H1 (cell line): ENCODE measurements at regions not wholly inside any gene's neighbourhood (a gene's known extent, or its start where the extent isn't known, plus 50 kb on each side); places are given as distances from the start of the nearest gene placed in this dataset.

Experiments
- CTCF ChIA-PET: fragments of 300-600 bp; sonication (Branson Sonifier 250); formaldehyde crosslinking; loops from one replicate; lab custom pipeline; 2021; ENCODE audit not compliant: partially characterized antibody; lab: Charles Lee
- POLR2A ChIA-PET: fragments of 300-600 bp; sonication (Branson Sonifier 250); formaldehyde crosslinking; loops from one replicate; lab custom pipeline; 2021; ENCODE audit warnings: inconsistent platforms; ENCODE audit not compliant: partially characterized antibody; lab: Charles Lee
- DNase-seq, 2 experiments: peaks; one replicate each; pipeline versions ENCODE4 v3.0.0 to v3.0.0-alpha.2; 2010 to 2022; ENCODE audit warnings: low spot score in 2 of 2, low read depth in 1 of 2, mixed read lengths in 1 of 2
- FAIRE-seq: peaks from 2 replicates; lab custom pipeline; 2011; peaks lifted over from hg19 to GRCh38; lab: Jason Lieb, UNC
- H2AFZ ChIP-seq: 2 replicates; pipeline ENCODE4 v1.8.1; 2012; ENCODE audit warnings: low read length, inconsistent platforms
- H2AK5ac ChIP-seq: 2 replicates; pipeline ENCODE4 v1.6.1; 2013; ENCODE audit warnings: low read depth, low read length
- H2BK120ac ChIP-seq: replicated peaks from 2 replicates; pipeline ENCODE3; 2013; ENCODE audit warnings: low read depth, low read length, inconsistent platforms
- H2BK12ac ChIP-seq: 2 replicates; pipeline ENCODE4 v1.6.1; 2013; ENCODE audit warnings: low read depth, low read length
- H2BK15ac ChIP-seq: 2 replicates; pipeline ENCODE4 v1.6.1; 2013; ENCODE audit warnings: low read length
- H2BK20ac ChIP-seq: 2 replicates; pipeline ENCODE4 v1.6.1; 2013; ENCODE audit warnings: low read length
- H2BK5ac ChIP-seq: 2 replicates; pipeline ENCODE4 v1.6.1; 2013; ENCODE audit warnings: low read depth, low read length
- H3K14ac ChIP-seq: 2 replicates; pipeline ENCODE4 v1.6.1; 2013; ENCODE audit warnings: inconsistent platforms; ENCODE audit not compliant: insufficient read length
- H3K18ac ChIP-seq: 2 replicates; pipeline ENCODE4 v1.6.1; 2013; ENCODE audit warnings: low read length; ENCODE audit errors: extremely low read depth
- H3K23ac ChIP-seq: 2 replicates; pipeline ENCODE4 v1.6.1; 2013; ENCODE audit warnings: inconsistent platforms; ENCODE audit not compliant: insufficient read length
- H3K23me2 ChIP-seq: 2 replicates; pipeline ENCODE4 v1.6.1; 2013; ENCODE audit warnings: low read depth, low read length
- H3K27ac ChIP-seq: 2 replicates; pipeline ENCODE4 v1.6.1; 2011; ENCODE audit warnings: low read depth, low read length, inconsistent platforms
- H3K27me3 ChIP-seq, 4 experiments: replicated peaks in 1 of 4; 1 replicate in 1 of 4; 2 replicates in 3 of 4; pipeline versions ENCODE4 v1.6.1 to v1.8.1; 2011 to 2013; ENCODE audit warnings: low read length in 3 of 4, mild to moderate bottlenecking in 3 of 4, inconsistent platforms in 2 of 4, mixed read lengths in 2 of 4, moderate library complexity in 1 of 4; ENCODE audit not compliant: control insufficient read depth in 3 of 4, insufficient read depth in 3 of 4; ENCODE audit errors: extremely low read depth in 1 of 4
- H3K36me3 ChIP-seq, 4 experiments: 2 replicates each; pipeline versions ENCODE4 v1.6.1 to v1.8.1; 2011 to 2013; ENCODE audit warnings: mild to moderate bottlenecking in 4 of 4, low read length in 3 of 4, moderate library complexity in 2 of 4, control low read depth in 1 of 4, inconsistent platforms in 1 of 4; ENCODE audit not compliant: insufficient read depth in 4 of 4, control insufficient read depth in 2 of 4
- H3K4ac ChIP-seq: replicated peaks from 2 replicates; pipeline ENCODE3; 2013; ENCODE audit warnings: low read length, low read depth, mixed read lengths, inconsistent platforms; ENCODE audit not compliant: insufficient read length
- H3K4me1 ChIP-seq, 4 experiments: replicated peaks in 1 of 4; 1 replicate in 1 of 4; 2 replicates in 3 of 4; pipeline versions ENCODE4 v1.6.1 to v1.8.1; 2011 to 2013; ENCODE audit warnings: low read length in 3 of 4, inconsistent platforms in 2 of 4, mixed read lengths in 1 of 4; ENCODE audit not compliant: insufficient read depth in 4 of 4, control insufficient read depth in 3 of 4
- H3K4me2 ChIP-seq, 2 experiments: 2 replicates each; pipeline versions ENCODE4 v1.6.1 to v1.8.1; 2011 to 2013; ENCODE audit warnings: low read depth in 2 of 2, low read length in 2 of 2, control low read depth in 1 of 2, inconsistent platforms in 1 of 2, mild to moderate bottlenecking in 1 of 2; ENCODE audit not compliant: insufficient read depth in 1 of 2
- H3K4me3 ChIP-seq, 4 experiments: fragments of 200-600, 300-600 bp in 1 of 4; sonication (generic), shearing (Covaris generic), sonication (Bioruptor Twin) in 1 of 4; 2 replicates each; pipeline versions ENCODE4 v1.5.1 to v1.8.1; 2011 to 2016; ENCODE audit warnings: low read length in 4 of 4, low read depth in 3 of 4, control low read depth in 2 of 4, inconsistent platforms in 2 of 4, mild to moderate bottlenecking in 2 of 4, mixed read lengths in 1 of 4, moderate library complexity in 1 of 4; ENCODE audit not compliant: insufficient read depth in 2 of 4; ENCODE audit errors: extremely low read depth in 1 of 4
- H3K56ac ChIP-seq: replicated peaks from 2 replicates; pipeline ENCODE3; 2013; ENCODE audit warnings: low read depth, mild to moderate bottlenecking, mixed read lengths, low read length, inconsistent platforms; ENCODE audit not compliant: insufficient read length
- H3K79me1 ChIP-seq: 2 replicates; pipeline ENCODE4 v1.6.1; 2013; ENCODE audit warnings: low read depth, low read length, control low read depth
- H3K79me2 ChIP-seq, 2 experiments: 2 replicates each; pipeline versions ENCODE4 v1.6.1 to v1.8.1; 2012 to 2013; ENCODE audit warnings: low read length in 2 of 2, mild to moderate bottlenecking in 2 of 2, inconsistent platforms in 1 of 2; ENCODE audit not compliant: insufficient read depth in 2 of 2, control insufficient read depth in 1 of 2
- H3K9ac ChIP-seq, 4 experiments: replicated peaks in 1 of 4; 1 replicate in 1 of 4; 2 replicates in 3 of 4; pipeline versions ENCODE4 v1.6.1 to v1.8.1; 2011 to 2013; ENCODE audit warnings: low read depth in 3 of 4, low read length in 3 of 4, control low read depth in 2 of 4, mild to moderate bottlenecking in 2 of 4, moderate library complexity in 2 of 4, inconsistent platforms in 1 of 4; ENCODE audit errors: extremely low read depth in 1 of 4
- H3K9me3 ChIP-seq, 2 experiments: 2 replicates each; pipeline versions ENCODE4 v1.6.1 to v1.8.1; 2012 to 2013; ENCODE audit warnings: mild to moderate bottlenecking in 2 of 2, moderate library complexity in 2 of 2, control low read depth in 1 of 2, inconsistent platforms in 1 of 2, low read depth in 1 of 2, low read length in 1 of 2, mixed read lengths in 1 of 2; ENCODE audit not compliant: insufficient read depth in 2 of 2
- H4K20me1 ChIP-seq, 2 experiments: replicated peaks in 1 of 2; 2 replicates each; pipeline versions ENCODE3 to v1.8.1; 2011 to 2013; ENCODE audit warnings: inconsistent platforms in 2 of 2, low read length in 2 of 2, mild to moderate bottlenecking in 1 of 2; ENCODE audit not compliant: insufficient read depth in 2 of 2, control insufficient read depth in 1 of 2
- H4K5ac ChIP-seq: 2 replicates; pipeline ENCODE4 v1.6.1; 2013; ENCODE audit warnings: low read length, low read depth, mixed read lengths, inconsistent platforms; ENCODE audit not compliant: insufficient read length
- H4K8ac ChIP-seq: 2 replicates; pipeline ENCODE4 v1.8.0; 2013; ENCODE audit warnings: mild to moderate bottlenecking, moderate library complexity, low read length, inconsistent platforms; ENCODE audit not compliant: insufficient read depth; ENCODE audit errors: extremely low read depth
- H4K91ac ChIP-seq: replicated peaks from 2 replicates; pipeline ENCODE3; 2013; ENCODE audit warnings: low read length, mixed read lengths, inconsistent platforms; ENCODE audit not compliant: insufficient read length
- ASH2L ChIP-seq: fragments of 200-600, 300-600 bp; sonication (generic); IDR thresholded peaks from one replicate; pipeline ENCODE4 v1.7.1; 2017; ENCODE audit warnings: low read length
- ATF2 ChIP-seq: IDR thresholded peaks from 2 replicates; pipeline ENCODE4 v1.6.1; 2012; ENCODE audit warnings: low read length, inconsistent platforms
- ATF3 ChIP-seq: IDR thresholded peaks from 2 replicates; pipeline ENCODE4 v1.6.1; 2011; ENCODE audit warnings: low read depth, mild to moderate bottlenecking, low read length; ENCODE audit not compliant: insufficient read depth
- EP300 ChIP-seq, 2 experiments: IDR thresholded peaks; 1 replicate in 1 of 2; 2 replicates in 1 of 2; pipeline ENCODE4 v1.6.1; 2011 to 2012; ENCODE audit warnings: low read depth in 2 of 2, low read length in 2 of 2, mild to moderate bottlenecking in 2 of 2, borderline replicate concordance in 1 of 2, inconsistent platforms in 1 of 2, moderate library complexity in 1 of 2
- FOSL1 ChIP-seq: IDR thresholded peaks from 2 replicates; pipeline ENCODE4 v1.6.1; 2011; ENCODE audit warnings: mild to moderate bottlenecking, low read depth, low read length, moderate library complexity; ENCODE audit not compliant: insufficient read depth
- HDAC6 ChIP-seq: IDR thresholded peaks from one replicate; pipeline ENCODE4 v1.7.1; 2012; ENCODE audit warnings: low read depth, mild to moderate bottlenecking, inconsistent platforms, low read length, moderate library complexity
- NANOG ChIP-seq: IDR thresholded peaks from 2 replicates; pipeline ENCODE4 v1.6.1; 2011; ENCODE audit warnings: low read length, low read depth, mild to moderate bottlenecking, inconsistent platforms; ENCODE audit not compliant: insufficient read depth, poor library complexity, severe bottlenecking
- PHF8 ChIP-seq: fragments of 200-600 bp; sonication (generic); conservative IDR thresholded peaks from 2 replicates; pipeline ENCODE4 v1.7.1; 2012; ENCODE audit warnings: low read depth, mild to moderate bottlenecking, inconsistent platforms, low read length, moderate library complexity
- POLR2A ChIP-seq, 2 experiments: IDR thresholded peaks; 1 replicate in 1 of 2; 2 replicates in 1 of 2; pipeline ENCODE4 v1.6.1; 2011; ENCODE audit warnings: low read depth in 2 of 2, low read length in 2 of 2, mild to moderate bottlenecking in 2 of 2; ENCODE audit errors: control extremely low read depth in 1 of 2
- POLR2AphosphoS5 ChIP-seq: IDR thresholded peaks from 2 replicates; pipeline ENCODE4 v1.6.1; 2011; ENCODE audit warnings: low read depth, low read length
- SIX5 ChIP-seq: IDR thresholded peaks from 2 replicates; pipeline ENCODE4 v1.6.1; 2011; ENCODE audit warnings: mild to moderate bottlenecking, low read depth, low read length
- SP2 ChIP-seq: IDR thresholded peaks from 2 replicates; pipeline ENCODE4 v1.6.1; 2012; ENCODE audit warnings: mild to moderate bottlenecking, low read length, inconsistent platforms
- TAF7 ChIP-seq: optimal IDR thresholded peaks from 2 replicates; pipeline ENCODE3; 2011; ENCODE audit warnings: low read depth, mild to moderate bottlenecking, inconsistent platforms, low read length, moderate library complexity, borderline replicate concordance
- WGBS, 2 experiments: shearing (Covaris generic) in 1 of 2; methylation state at CpG; one replicate each; pipeline versions ENCODE4 v1.1.6 to v1.1.7; 2013 to 2015; ENCODE audit warnings: low lambda C conversion rate in 2 of 2, mixed read lengths in 2 of 2, inconsistent platforms in 1 of 2, low coverage in 1 of 2, missing lambda C conversion rate in 1 of 2; ENCODE audit not compliant: insufficient replicate concordance in 2 of 2, insufficient coverage in 1 of 2, insufficient read length in 1 of 2; ENCODE audit errors: extremely low coverage in 1 of 2, missing lambda C conversion rate in 1 of 2; 5-methylcytosine and 5-hydroxymethylcytosine counted together

GRCh38 chr3:28056806-28057205 lies 184.6 kb upstream of the CMC1 start:
- Histone ChIP-seq H3K9me3 (no peaks in the 10 kb centered on the region), H2AFZ (no peak overlapping the region), H3K9ac (no peak overlapping the region), H3K4me2 (no peak overlapping the region), H3K79me2 (peaks cover 0 to 13% of the 10 kb centered on the region in 2 experiments; a peak in 1 of 4 replicates), H3K36me3 (no peaks in the 10 kb centered on the region), H4K5ac (no peak overlapping the region), H2AK5ac (no peak overlapping the region), H3K18ac (no peak overlapping the region), H4K91ac (no peak overlapping the region), H3K56ac (no peak overlapping the region), H3K4me3 (no peak overlapping the region), H3K23me2 (no peaks in the 10 kb centered on the region; the same call in 1 of the 2 replicates), H3K79me1 (no peaks in the 10 kb centered on the region), H2BK12ac (no peak overlapping the region), H3K14ac (no peak overlapping the region), H3K27me3 (no peaks in the 10 kb centered on the region), H3K4me1 (peaks cover 0 to 8% (median 1%) of the 10 kb centered on the region in 4 experiments; a peak in 1 of 7 replicates), H2BK20ac (no peak overlapping the region), H2BK120ac (no peak overlapping the region), H4K20me1 (no peaks in the 10 kb centered on the region), H3K4ac (no peak overlapping the region), H3K23ac (no peak overlapping the region), H2BK5ac (no peak overlapping the region), H4K8ac (no peak overlapping the region), H3K27ac (no peak overlapping the region), H2BK15ac (no peak overlapping the region)
- DNase-seq (no peak), FAIRE-seq (no peak)
- CTCF ChIA-PET, result interaction anchor here (0.9 to 1.1 kb wide), 2 partner anchors 21 to 345 kb away, joined by 3 read pairs; no protein-coding TSS in a partner anchor
- POLR2A ChIA-PET, result no interaction called here
- WGBS, 2 experiments, result 96% methylated on average over 2 of the region's 2 CpGs; no CpG with 5 or more reads in 1 of the 2 experiments
- TF ChIP-seq NANOG (no peak), PHF8 (no peak), HDAC6 (no peak), TAF7 (no peak), ATF2 (no peak), POLR2AphosphoS5 (no peak), SIX5 (no peak), SP2 (no peak), ATF3 (no peak), POLR2A (IDR thresholded peaks at IDR 0.05; ENCODE audit: control extremely low read depth in 1 of 2, low read depth in 2 of 2, low read length in 2 of 2) (no peak), FOSL1 (no peak), EP300 (IDR thresholded peaks at IDR 0.05; ENCODE audit: borderline replicate concordance in 1 of 2, low read depth in 2 of 2, low read length in 2 of 2) (no peak), ASH2L (no peak)
